RWPE1 (cell line): ENCODE measurements at regions not wholly inside any gene's neighbourhood (a gene's known extent, or its start where the extent isn't known, plus 50 kb on each side); places are given as distances from the start of the nearest gene placed in this dataset.
"Not testable (repeated sequence)": the region's sequence is repeated elsewhere in the genome, so short reads cannot be mapped to it uniquely, and the experiment has no call there.

Source experiments
- CTCF ChIA-PET: fragments of 350-600 bp; sonication (Branson Sonifier 250); formaldehyde crosslinking; extraction: SDS; loops from one replicate; lab custom pipeline; 2021; lab: Yijun Ruan, JAX
- POLR2A ChIA-PET: fragments of 400-600 bp; formaldehyde crosslinking; extraction: SDS; loops from one replicate; lab custom pipeline; 2020; ENCODE audit warnings: antibody characterized with exemption; ENCODE audit not compliant: low non-redundant PET; lab: Yijun Ruan, JAX
- DNase-seq: peaks from one replicate; pipeline ENCODE4 v3.0.0; 2012; ENCODE audit warnings: low spot score
- H3K27ac ChIP-seq: fragments of 450-650 bp; 2 replicates; pipeline ENCODE4 v1.5.1; 2017
- TF ChIP-seq, protein P1 (sequence below): fragments of 450-650 bp; conservative IDR thresholded peaks from 2 replicates; pipeline ENCODE4 v1.5.1; 2017; ENCODE audit warnings: low read depth, mild to moderate bottlenecking

DNA sequence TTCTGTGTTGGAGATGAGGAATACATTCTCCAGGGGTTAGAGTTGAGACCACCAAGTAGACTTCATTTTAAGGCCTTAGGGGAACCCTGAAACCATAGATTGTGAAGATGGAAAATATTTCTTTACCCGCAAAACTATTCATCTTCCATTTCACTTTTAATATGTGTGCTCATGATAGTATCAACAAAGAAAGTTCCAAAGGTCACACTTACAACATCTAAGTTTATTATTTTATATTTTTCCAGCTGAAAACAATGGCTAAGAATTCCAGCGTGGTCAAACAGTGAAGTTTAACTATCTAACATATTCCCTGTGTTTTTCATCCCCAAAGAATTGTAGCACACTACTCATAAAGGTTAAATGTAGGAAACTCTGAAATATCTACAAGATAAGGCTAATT lies 214.5 kb upstream of the GIMD1 start:
- TF ChIP-seq, protein P1, sequence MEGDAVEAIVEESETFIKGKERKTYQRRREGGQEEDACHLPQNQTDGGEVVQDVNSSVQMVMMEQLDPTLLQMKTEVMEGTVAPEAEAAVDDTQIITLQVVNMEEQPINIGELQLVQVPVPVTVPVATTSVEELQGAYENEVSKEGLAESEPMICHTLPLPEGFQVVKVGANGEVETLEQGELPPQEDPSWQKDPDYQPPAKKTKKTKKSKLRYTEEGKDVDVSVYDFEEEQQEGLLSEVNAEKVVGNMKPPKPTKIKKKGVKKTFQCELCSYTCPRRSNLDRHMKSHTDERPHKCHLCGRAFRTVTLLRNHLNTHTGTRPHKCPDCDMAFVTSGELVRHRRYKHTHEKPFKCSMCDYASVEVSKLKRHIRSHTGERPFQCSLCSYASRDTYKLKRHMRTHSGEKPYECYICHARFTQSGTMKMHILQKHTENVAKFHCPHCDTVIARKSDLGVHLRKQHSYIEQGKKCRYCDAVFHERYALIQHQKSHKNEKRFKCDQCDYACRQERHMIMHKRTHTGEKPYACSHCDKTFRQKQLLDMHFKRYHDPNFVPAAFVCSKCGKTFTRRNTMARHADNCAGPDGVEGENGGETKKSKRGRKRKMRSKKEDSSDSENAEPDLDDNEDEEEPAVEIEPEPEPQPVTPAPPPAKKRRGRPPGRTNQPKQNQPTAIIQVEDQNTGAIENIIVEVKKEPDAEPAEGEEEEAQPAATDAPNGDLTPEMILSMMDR: no peak
- ChIA-PET POLR2A (no interaction called here), CTCF (no interaction called here)
- no peak for DNase-seq
- no peak overlapping the region for H3K27ac ChIP-seq

DNA sequence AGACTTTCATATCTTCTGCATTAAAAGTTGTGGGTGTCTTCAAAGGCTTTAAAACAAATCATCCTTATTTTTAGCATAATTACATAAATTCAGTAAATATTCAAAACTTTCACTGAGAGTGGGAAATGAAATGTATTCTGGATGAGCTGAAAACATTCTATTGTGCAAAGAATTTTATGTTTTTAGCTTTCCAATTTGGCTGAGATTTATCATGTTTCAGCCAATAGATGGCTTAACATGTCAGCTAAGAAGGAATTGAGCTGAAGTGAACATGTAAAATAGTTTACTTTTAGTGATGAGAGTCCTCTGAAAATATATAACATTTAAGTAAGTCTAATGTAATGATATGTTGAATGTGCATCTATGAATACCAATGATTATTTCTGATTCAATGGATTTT lies 213.5 kb upstream of the GIMD1 start:
- no peak for DNase-seq
- H3K27ac ChIP-seq: no peak overlapping the region
- TF ChIP-seq, protein P1: no peak
- ChIA-PET POLR2A (no interaction called here), CTCF (interaction anchor here (0.7 kb wide), 1 partner anchor 1200 kb away, joined by 4 read pairs; no protein-coding TSS in a partner anchor)

DNA sequence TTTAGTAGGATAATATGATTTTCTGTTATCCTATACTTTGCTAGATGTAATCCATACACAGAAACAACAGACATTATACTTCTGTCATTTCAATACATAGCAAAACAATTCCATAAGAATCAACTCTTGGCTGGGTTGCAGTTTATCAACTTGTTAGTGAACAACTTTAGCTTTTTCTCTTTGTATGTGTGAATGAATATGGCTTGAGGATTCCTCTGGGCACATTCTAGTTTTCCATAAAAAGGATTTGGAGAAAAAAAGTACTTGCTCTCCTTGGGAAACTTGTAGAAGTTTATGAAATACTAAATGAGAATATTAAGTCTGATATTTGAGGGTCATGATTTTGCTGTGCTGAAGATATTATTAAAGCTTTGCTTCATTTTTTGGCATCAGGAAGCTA lies 210.7 kb upstream of the GIMD1 start:
- TF ChIP-seq, protein P1: no peak
- no peak overlapping the region for H3K27ac ChIP-seq
- CTCF ChIA-PET: interaction anchor here (0.5 kb wide), 1 partner anchor 9 kb away, joined by 3 read pairs; no protein-coding TSS in a partner anchor
- no peak for DNase-seq
- POLR2A ChIA-PET: no interaction called here

DNA sequence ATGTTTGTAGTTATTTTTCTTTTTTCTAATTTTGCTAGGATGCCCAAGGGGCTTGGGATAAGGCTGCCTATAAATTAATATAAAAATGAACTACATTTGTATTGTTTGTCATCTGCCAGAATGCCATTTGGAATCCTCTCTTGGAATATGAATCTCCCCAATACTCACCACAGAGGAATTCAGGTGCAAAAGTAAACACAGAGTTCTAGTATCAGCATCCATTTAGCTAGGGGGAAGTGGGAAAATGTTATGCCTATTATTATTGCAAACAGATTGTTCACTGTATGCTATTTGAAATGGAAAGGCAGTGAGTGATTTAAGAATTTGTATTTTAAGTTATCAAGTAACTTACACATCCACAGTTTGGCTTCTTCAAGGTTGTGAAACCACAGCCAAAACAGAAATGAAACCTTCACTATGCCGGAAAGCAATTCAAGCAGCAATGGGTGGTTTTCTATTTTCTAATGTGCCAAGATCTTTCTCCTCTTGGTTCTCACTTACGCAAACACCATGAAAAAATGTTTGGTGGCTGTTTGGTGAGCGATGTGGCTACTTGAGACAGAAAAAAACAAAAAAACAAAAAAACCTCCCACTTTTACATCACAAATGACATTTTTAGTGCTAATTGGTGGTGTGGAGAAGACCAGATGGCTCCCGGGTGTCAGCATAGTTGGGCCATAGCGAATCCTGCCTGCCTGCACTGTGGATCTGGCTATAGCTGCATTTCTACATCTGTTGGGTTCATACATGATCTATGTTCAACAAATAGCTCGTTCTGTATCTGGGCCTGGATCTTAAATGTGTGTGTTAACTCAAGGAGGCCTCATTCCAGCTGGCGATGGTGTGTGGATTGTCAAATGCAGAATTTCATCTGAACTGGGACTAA lies 200.8 kb upstream of the GIMD1 start:
- CTCF ChIA-PET: interaction anchor here (0.7 kb wide), 1 partner anchor 10 kb away, joined by 3 read pairs; no protein-coding TSS in a partner anchor
- no peak overlapping the region for H3K27ac ChIP-seq
- POLR2A ChIA-PET: no interaction called here
- DNase-seq: peak; percentile 22
- TF ChIP-seq, protein P1: no peak

- CTCF ChIA-PET: no interaction called here
- TF ChIP-seq, protein P1: no peak
- H3K27ac ChIP-seq: no peak overlapping the region
- DNase-seq: no peak
- POLR2A ChIA-PET: no interaction called here
These were observed 197.1 kb upstream of the GIMD1 start for GRCh38 chr4:106565727-106566126.

- CTCF ChIA-PET, DNase-seq, POLR2A ChIA-PET, H3K27ac ChIP-seq: not testable (repeated sequence)
These were observed 195.1 kb upstream of the GIMD1 start for GRCh38 chr4:106563637-106564036.

- ChIA-PET CTCF (no interaction called here), POLR2A (no interaction called here)
- no peak for DNase-seq
- TF ChIP-seq, protein P1: no peak
- H3K27ac ChIP-seq: no peak overlapping the region
These were observed 183.1 kb upstream of the GIMD1 start for GRCh38 chr4:106551724-106552123.
